Nephron (organoid): ENCODE measurements at regions not wholly inside any gene's neighbourhood (a gene's known extent, or its start where the extent isn't known, plus 50 kb on each side); places are given as distances from the start of the nearest gene placed in this dataset.

Experiments used
- H3K27ac Mint-ChIP-seq, 3 experiments: 2 replicates each; pipeline ENCODE4 v1.8.0; 2020; ENCODE audit warnings: mixed read lengths in 3 of 3, mild to moderate bottlenecking in 2 of 3, moderate library complexity in 1 of 3
- H3K27me3 Mint-ChIP-seq: 2 replicates; pipeline ENCODE4 v1.8.0; 2021; ENCODE audit warnings: low read depth, mild to moderate bottlenecking, moderate library complexity, mixed read lengths
- H3K36me3 Mint-ChIP-seq: 2 replicates; pipeline ENCODE4 v1.8.0; 2020; ENCODE audit warnings: low read depth, mixed read lengths
- H3K4me1 Mint-ChIP-seq: 2 replicates; pipeline ENCODE4 v1.8.0; 2020; ENCODE audit warnings: mixed read lengths
- H3K4me3 Mint-ChIP-seq, 3 experiments: 2 replicates each; pipeline ENCODE4 v1.8.0; 2020; ENCODE audit warnings: mild to moderate bottlenecking in 3 of 3, mixed read lengths in 3 of 3, moderate library complexity in 2 of 3
- H3K9me3 Mint-ChIP-seq: 2 replicates; pipeline ENCODE4 v1.8.0; 2020; ENCODE audit warnings: mixed read lengths
- TF ChIP-seq, protein P1 (sequence below), 3 experiments: fragments of 200-600 bp; sonication (generic); IDR thresholded peaks; one replicate each; pipeline ENCODE4 v1.5.0; 2021; ENCODE audit warnings: antibody characterized with exemption in 3 of 3; ENCODE audit not compliant: unreplicated experiment in 3 of 3

DNA sequence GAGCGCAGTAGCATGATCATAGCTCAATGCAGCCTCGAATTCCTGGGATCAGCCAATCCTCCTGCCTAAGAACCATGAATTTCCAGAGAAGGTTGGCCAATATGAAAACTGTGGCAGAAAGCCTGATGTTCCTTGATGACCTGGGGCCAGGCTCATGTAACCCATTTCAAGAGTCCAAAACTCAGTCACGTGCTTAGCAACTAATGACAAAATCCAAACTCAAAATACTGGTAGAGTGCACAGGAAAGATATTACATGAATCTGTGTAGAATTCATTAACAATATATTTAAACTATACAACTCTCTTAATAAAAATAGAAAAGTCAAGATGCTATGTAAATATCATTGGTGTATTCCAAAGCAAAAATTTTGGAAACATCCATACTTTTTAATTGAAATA lies 265.7 kb upstream of the NDST3 start:
- Mint-ChIP-seq H3K27ac (no peak overlapping the region), H3K4me1 (no peaks in the 10 kb centered on the region), H3K27me3 (no peaks in the 10 kb centered on the region), H3K9me3 (no peaks in the 10 kb centered on the region), H3K36me3 (no peaks in the 10 kb centered on the region), H3K4me3 (no peak overlapping the region)
- TF ChIP-seq, protein P1, sequence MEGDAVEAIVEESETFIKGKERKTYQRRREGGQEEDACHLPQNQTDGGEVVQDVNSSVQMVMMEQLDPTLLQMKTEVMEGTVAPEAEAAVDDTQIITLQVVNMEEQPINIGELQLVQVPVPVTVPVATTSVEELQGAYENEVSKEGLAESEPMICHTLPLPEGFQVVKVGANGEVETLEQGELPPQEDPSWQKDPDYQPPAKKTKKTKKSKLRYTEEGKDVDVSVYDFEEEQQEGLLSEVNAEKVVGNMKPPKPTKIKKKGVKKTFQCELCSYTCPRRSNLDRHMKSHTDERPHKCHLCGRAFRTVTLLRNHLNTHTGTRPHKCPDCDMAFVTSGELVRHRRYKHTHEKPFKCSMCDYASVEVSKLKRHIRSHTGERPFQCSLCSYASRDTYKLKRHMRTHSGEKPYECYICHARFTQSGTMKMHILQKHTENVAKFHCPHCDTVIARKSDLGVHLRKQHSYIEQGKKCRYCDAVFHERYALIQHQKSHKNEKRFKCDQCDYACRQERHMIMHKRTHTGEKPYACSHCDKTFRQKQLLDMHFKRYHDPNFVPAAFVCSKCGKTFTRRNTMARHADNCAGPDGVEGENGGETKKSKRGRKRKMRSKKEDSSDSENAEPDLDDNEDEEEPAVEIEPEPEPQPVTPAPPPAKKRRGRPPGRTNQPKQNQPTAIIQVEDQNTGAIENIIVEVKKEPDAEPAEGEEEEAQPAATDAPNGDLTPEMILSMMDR (IDR thresholded peaks at IDR 0.05; ENCODE audit: unreplicated experiment in 3 of 3): no peak

DNA sequence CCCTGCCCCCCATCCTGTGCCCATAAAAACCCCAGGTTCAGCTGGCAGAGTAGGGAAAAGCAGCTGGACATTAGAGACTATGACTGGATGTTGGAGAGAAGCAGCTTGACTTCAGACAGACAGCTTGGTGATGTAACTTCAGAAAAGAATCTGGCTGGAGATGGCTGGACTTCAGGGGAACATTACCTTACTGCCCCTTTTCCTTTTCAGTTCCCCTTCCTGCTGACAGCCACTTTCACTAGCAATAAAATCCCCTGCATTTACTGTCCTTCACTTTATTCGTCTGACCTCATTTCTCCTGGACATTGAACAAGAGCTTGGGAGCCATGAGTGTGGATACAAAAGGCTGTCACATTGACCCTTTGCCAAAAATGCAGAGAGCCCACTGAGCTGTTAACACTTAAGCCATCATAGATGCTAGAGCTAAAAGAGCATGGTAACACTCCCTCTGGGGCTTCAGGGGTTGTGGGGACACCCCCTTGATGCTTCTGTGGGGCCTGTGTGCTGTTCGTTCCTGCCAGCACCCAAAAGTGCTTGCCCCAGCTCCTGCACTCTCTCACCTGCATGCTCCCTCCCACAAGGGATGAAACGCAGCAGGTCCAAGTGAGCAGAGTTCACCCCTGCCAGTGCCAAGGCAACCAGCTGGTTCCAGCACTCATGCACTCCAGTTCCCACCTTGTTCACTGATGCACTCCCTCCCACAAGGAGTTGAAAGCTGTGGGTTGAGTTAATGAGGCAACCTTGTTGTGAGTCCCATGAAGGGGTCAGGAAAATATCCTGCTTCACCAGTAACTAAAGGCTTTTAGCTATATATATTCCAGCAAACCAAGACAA lies 263.8 kb upstream of the NDST3 start:
- Mint-ChIP-seq H3K9me3 (peaks cover 5% of the 10 kb centered on the region), H3K27ac (no peak overlapping the region), H3K4me3 (no peak overlapping the region), H3K27me3 (no peaks in the 10 kb centered on the region), H3K4me1 (no peaks in the 10 kb centered on the region), H3K36me3 (no peaks in the 10 kb centered on the region)
- TF ChIP-seq, protein P1 (IDR thresholded peaks at IDR 0.05; ENCODE audit: unreplicated experiment in 3 of 3): no peak

DNA sequence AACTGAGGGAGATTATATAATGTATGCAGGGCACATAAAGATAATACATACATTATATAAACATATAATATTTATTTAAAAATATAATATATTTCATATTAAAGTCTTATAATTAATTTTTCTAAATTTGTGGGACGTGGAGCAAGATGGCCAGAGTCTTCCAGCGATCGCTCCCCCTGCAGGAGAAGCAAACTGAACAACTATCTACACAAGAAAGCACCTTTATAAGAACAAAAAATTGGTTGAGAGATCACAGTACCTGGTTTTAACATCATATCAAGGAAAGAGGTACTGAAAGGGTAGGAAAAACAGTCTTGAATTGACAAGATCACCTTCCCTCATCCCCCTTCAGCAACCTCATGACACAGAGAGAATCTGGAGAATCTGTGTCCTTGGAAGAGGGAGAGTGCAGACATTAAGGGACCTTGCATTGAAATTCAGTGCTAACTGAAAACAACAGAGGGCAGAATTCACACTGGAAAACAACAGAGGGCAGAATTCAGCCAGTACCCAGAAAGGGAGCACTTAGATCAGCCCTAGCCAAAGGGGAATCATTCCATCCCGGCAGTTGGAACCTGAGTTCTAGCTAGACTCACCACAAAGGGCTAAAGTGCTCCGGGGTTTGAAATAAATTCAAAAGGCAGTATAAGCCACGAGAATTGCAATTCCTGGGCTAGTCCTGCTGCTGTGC lies 262.5 kb upstream of the NDST3 start:
- TF ChIP-seq, protein P1 (IDR thresholded peaks at IDR 0.05; ENCODE audit: unreplicated experiment in 3 of 3): peak in 1 of 3 experiments; percentile 7
- Mint-ChIP-seq H3K4me1 (no peaks in the 10 kb centered on the region), H3K27me3 (no peaks in the 10 kb centered on the region), H3K4me3 (no peak overlapping the region), H3K9me3 (peaks cover 7% of the 10 kb centered on the region), H3K27ac (no peak overlapping the region), H3K36me3 (no peaks in the 10 kb centered on the region)

DNA sequence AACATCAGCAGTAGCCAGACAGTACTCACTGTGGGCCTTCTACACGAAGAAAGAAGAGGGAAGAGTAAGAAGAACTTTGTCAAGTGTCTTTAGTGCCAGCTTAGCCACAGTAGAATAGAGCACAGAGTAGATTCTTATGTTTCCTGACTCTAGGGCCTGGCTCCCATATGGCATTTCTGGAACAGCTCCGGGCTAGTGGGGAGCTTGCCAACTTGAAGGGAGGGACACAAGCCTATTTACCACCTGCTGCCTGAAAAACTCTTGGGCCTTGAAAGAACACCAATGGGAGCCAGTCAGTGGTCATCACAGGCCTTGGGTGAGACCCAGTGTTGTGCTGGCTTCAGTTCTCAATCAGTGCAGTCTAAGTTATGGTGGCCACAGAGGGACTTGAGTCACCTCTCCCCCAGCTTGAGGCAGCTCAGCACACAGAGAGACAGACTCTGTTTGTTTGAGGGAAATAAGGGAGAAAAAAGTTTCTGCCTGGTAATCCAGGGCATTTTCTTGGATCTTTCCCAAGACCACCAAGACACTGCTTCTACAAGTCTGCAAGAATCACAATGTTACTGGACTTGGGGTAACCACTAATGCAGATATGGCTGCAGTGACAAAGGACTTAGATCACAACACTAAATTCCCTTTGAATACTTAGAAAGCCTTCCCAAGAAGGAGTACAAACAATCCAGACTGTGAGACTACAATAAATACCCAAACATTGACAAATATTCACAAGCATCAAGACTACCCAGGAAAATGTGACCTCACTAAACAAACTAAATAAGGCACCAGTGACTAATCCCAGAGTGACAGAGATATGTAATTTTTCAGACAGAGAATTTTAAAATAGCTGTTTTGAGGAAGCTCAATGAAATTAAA lies 261.0 kb upstream of the NDST3 start:
- Mint-ChIP-seq H3K27me3 (no peaks in the 10 kb centered on the region), H3K9me3 (peaks cover 7% of the 10 kb centered on the region), H3K4me1 (no peaks in the 10 kb centered on the region), H3K36me3 (no peaks in the 10 kb centered on the region), H3K27ac (no peak overlapping the region), H3K4me3 (no peak overlapping the region)
- TF ChIP-seq, protein P1 (IDR thresholded peaks at IDR 0.05; ENCODE audit: unreplicated experiment in 3 of 3): no peak

DNA sequence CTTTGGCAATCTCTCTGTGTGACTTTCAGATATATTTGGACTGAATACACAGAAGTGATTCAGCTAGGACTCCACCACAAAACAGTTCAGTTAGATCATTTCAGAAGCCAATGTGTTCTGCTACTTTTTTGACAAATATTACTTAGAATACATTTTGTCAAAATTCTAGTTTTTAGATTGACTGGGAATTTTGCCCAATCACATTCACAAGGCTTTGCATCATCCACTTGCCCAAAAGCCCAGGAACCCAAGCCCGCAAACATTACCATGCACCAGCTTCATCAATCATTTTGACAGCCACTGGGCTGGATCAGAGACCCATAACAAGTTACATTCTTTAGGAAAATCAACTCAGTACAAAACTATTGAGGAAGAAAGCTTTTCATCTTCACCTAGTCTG lies 256.6 kb upstream of the NDST3 start:
- no peaks in the 10 kb centered on the region for H3K36me3 Mint-ChIP-seq
- H3K9me3 Mint-ChIP-seq: peaks cover 7% of the 10 kb centered on the region
- TF ChIP-seq, protein P1 (IDR thresholded peaks at IDR 0.05; ENCODE audit: unreplicated experiment in 3 of 3): no peak
- no peaks in the 10 kb centered on the region for H3K4me1 Mint-ChIP-seq
- H3K4me3 Mint-ChIP-seq: no peak overlapping the region
- H3K27me3 Mint-ChIP-seq: no peaks in the 10 kb centered on the region
- no peak overlapping the region for H3K27ac Mint-ChIP-seq
